COLO829 (cell line): ENCODE measurements at regions not wholly inside any gene's neighbourhood (a gene's known extent, or its start where the extent isn't known, plus 50 kb on each side); places are given as distances from the start of the nearest gene placed in this dataset.

ENCODE experiments used
- DNase-seq: peaks from one replicate; pipeline ENCODE4 v3.0.0; 2012; ENCODE audit warnings: low spot score

- no peak for DNase-seq
Measured at GRCh38 chr1:218938259-218938658, 235.4 kb upstream of the LYPLAL1 start.

GRCh38 chr1:218939095-218939494 is 234.6 kb upstream of the LYPLAL1 start:
- no peak for DNase-seq

- no peak for DNase-seq
Measured at GRCh38 chr1:218942431-218942830, 231.2 kb upstream of the LYPLAL1 start.

GRCh38 chr1:218943371-218943770 is 230.3 kb upstream of the LYPLAL1 start:
- no peak for DNase-seq

GRCh38 chr1:218945050-218945449 is 228.6 kb upstream of the LYPLAL1 start:
- no peak for DNase-seq

- DNase-seq = no peak
Measured at GRCh38 chr1:218946147-218946546, 227.5 kb upstream of the LYPLAL1 start.

- no peak for DNase-seq
Measured at GRCh38 chr1:218948446-218948845, 225.2 kb upstream of the LYPLAL1 start.

- no peak for DNase-seq
Measured at GRCh38 chr1:218953386-218953785, 220.3 kb upstream of the LYPLAL1 start.

- DNase-seq = peak; percentile 10
Measured at GRCh38 chr1:218957971-218958370, 215.7 kb upstream of the LYPLAL1 start.

- DNase-seq = no peak
Measured at GRCh38 chr1:218959784-218960183, 213.9 kb upstream of the LYPLAL1 start.

GRCh38 chr1:218964471-218965185 is 209.1 kb upstream of the LYPLAL1 start:
- DNase-seq = no peak

GRCh38 chr1:218965821-218966220 is 207.9 kb upstream of the LYPLAL1 start:
- no peak for DNase-seq

- no peak for DNase-seq
Measured at GRCh38 chr1:218967254-218967653, 206.4 kb upstream of the LYPLAL1 start.

GRCh38 chr1:218967836-218968235 is 205.8 kb upstream of the LYPLAL1 start:
- peak; percentile 8 for DNase-seq

GRCh38 chr1:218969006-218969405 is 204.7 kb upstream of the LYPLAL1 start:
- no peak for DNase-seq

GRCh38 chr1:218970397-218970990 is 203.2 kb upstream of the LYPLAL1 start:
- DNase-seq = no peak

GRCh38 chr1:218971156-218971555 is 202.5 kb upstream of the LYPLAL1 start:
- no peak for DNase-seq

- DNase-seq = no peak
Measured at GRCh38 chr1:218980881-218981280, 192.8 kb upstream of the LYPLAL1 start.

- DNase-seq = no peak
Measured at GRCh38 chr1:218982482-218982881, 191.2 kb upstream of the LYPLAL1 start.

- DNase-seq = no peak
Measured at GRCh38 chr1:218983433-218983832, 190.2 kb upstream of the LYPLAL1 start.

GRCh38 chr1:218983848-218984247 is 189.8 kb upstream of the LYPLAL1 start:
- DNase-seq = no peak

GRCh38 chr1:218985424-218985984 is 188.2 kb upstream of the LYPLAL1 start:
- no peak for DNase-seq

- DNase-seq = no peak
Measured at GRCh38 chr1:218986816-218987215, 186.9 kb upstream of the LYPLAL1 start.

- no peak for DNase-seq
Measured at GRCh38 chr1:218990019-218990418, 183.7 kb upstream of the LYPLAL1 start.
